Naive thymus-derived CD4-positive, alpha-beta T cell (primary cell): ENCODE measurements at regions not wholly inside any gene's neighbourhood (a gene's known extent, or its start where the extent isn't known, plus 50 kb on each side); places are given as distances from the start of the nearest gene placed in this dataset.

Experiments used
- ATAC-seq: fragments of 150-1000 bp; cut with Tn5 transposase; 2 replicates; pipeline ENCODE4 v1.10.0; 2021; ENCODE audit warnings: mild to moderate bottlenecking, moderate library complexity
- CTCF ChIA-PET: fragments of 350-600 bp; sonication (Branson Sonifier 250); formaldehyde crosslinking; loops from one replicate; lab custom pipeline; 2021; ENCODE audit warnings: antibody characterized with exemption; lab: Charles Lee
- POLR2A ChIA-PET: fragments of 350-600 bp; sonication (Branson Sonifier 250); formaldehyde crosslinking; loops from one replicate; lab custom pipeline; 2021; ENCODE audit warnings: antibody characterized with exemption, inconsistent platforms; lab: Charles Lee
- DNase-seq, 9 donors: peaks; one replicate each; pipeline versions ENCODE4 v3.0.0 to v3.0.0-alpha.2; 2020 to 2022; ENCODE audit warnings: mixed read lengths in 1 of 9
- H3K27ac ChIP-seq: one replicate; pipeline ENCODE4 v1.7.0; 2013; ENCODE audit warnings: mild to moderate bottlenecking, low read depth, low read length, moderate library complexity
- H3K27me3 ChIP-seq, 2 donors: one replicate each; pipeline ENCODE4 v1.7.0; 2013; ENCODE audit warnings: low read length in 2 of 2, mild to moderate bottlenecking in 2 of 2, moderate library complexity in 2 of 2; ENCODE audit not compliant: control insufficient read depth in 2 of 2, insufficient read depth in 2 of 2
- H3K36me3 ChIP-seq, 3 experiments: 1 replicate in 2 of 3; 2 replicates in 1 of 3; pipeline ENCODE4 v1.7.0; 2013; ENCODE audit warnings: low read length in 3 of 3, mild to moderate bottlenecking in 3 of 3, moderate library complexity in 1 of 3; ENCODE audit not compliant: insufficient read depth in 3 of 3, control insufficient read depth in 2 of 3
- H3K4me1 ChIP-seq, 2 donors: one replicate each; pipeline ENCODE4 v1.7.0; 2013; ENCODE audit warnings: low read length in 2 of 2, mild to moderate bottlenecking in 2 of 2, moderate library complexity in 1 of 2; ENCODE audit not compliant: control insufficient read depth in 2 of 2, insufficient read depth in 2 of 2
- H3K4me3 ChIP-seq: 2 replicates; pipeline ENCODE4 v1.7.0; 2013; ENCODE audit warnings: mild to moderate bottlenecking, low read length
- H3K9me3 ChIP-seq, 3 experiments: 1 replicate in 2 of 3; 2 replicates in 1 of 3; pipeline ENCODE4 v1.7.0; 2013; ENCODE audit warnings: low read length in 3 of 3; ENCODE audit not compliant: control insufficient read depth in 2 of 3
- H3K27ac Mint-ChIP-seq, 9 donors: one replicate each; pipeline ENCODE4 v1.8.0; 2020 to 2022; ENCODE audit warnings: mixed read lengths in 9 of 9, mild to moderate bottlenecking in 8 of 9, moderate library complexity in 5 of 9, inconsistent platforms in 2 of 9
- H3K27me3 Mint-ChIP-seq, 5 donors: one replicate each; pipeline ENCODE4 v1.8.0; 2021 to 2022; ENCODE audit warnings: mixed read lengths in 5 of 5, mild to moderate bottlenecking in 1 of 5
- H3K36me3 Mint-ChIP-seq, 5 donors: one replicate each; pipeline ENCODE4 v1.8.0; 2020 to 2022; ENCODE audit warnings: mixed read lengths in 5 of 5, mild to moderate bottlenecking in 3 of 5, inconsistent platforms in 1 of 5
- H3K4me1 Mint-ChIP-seq, 7 donors: one replicate each; pipeline ENCODE4 v1.8.0; 2020 to 2022; ENCODE audit warnings: mixed read lengths in 7 of 7, mild to moderate bottlenecking in 3 of 7, inconsistent platforms in 1 of 7
- H3K4me3 Mint-ChIP-seq, 10 donors: one replicate each; pipeline ENCODE4 v1.8.0; 2020 to 2022; ENCODE audit warnings: mild to moderate bottlenecking in 10 of 10, mixed read lengths in 10 of 10, moderate library complexity in 6 of 10, inconsistent platforms in 2 of 10
- H3K9me3 Mint-ChIP-seq, 11 donors: one replicate each; pipeline ENCODE4 v1.8.0; 2020 to 2022; ENCODE audit warnings: mixed read lengths in 11 of 11, mild to moderate bottlenecking in 4 of 11, inconsistent platforms in 1 of 11, moderate library complexity in 1 of 11
- intact Hi-C, 2 donors: fragments of 100-400 bp; cut with micrococcal nuclease; formaldehyde crosslinking; loops; one replicate each; pipeline ENCODE4 v1.15.1; 2023

DNA sequence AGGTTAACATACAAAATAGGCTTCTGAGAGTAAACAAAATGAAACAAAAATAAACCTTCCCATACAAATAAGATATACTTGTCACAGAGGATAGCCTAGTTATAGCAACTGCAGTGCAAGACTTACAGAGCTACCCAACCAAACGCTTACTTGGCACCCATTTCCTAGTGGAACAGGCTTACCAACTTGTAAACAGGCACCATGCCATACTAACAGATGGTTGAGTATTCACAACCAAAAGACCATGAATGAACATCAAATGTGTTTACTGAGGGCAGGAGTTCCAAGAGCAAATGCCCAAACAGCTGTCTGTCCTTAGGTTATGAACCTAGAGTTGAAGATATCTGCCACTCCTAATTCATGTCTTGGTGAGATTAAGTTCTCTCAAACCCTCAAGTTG is 2629.2 kb downstream of the PCDH7 start:
- Mint-ChIP-seq H3K9me3 (peaks cover 0 to 10% (median 3%) of the 10 kb centered on the region in 11 donors), H3K4me3 (no peak overlapping the region), H3K27me3 (no peaks in the 10 kb centered on the region), H3K4me1 (no peaks in the 10 kb centered on the region), H3K27ac (no peak overlapping the region), H3K36me3 (no peaks in the 10 kb centered on the region)
- DNase-seq = no peak
- CTCF ChIA-PET = no interaction called here
- H3K9me3 ChIP-seq = no peaks in the 10 kb centered on the region
- intact Hi-C loops = no loop called here
- POLR2A ChIA-PET = no interaction called here
- no peak overlapping the region for H3K4me3 ChIP-seq
- H3K27me3 ChIP-seq = no peaks in the 10 kb centered on the region
- ATAC-seq = no peak
- no peaks in the 10 kb centered on the region for H3K36me3 ChIP-seq
- H3K4me1 ChIP-seq = no peaks in the 10 kb centered on the region
- no peak overlapping the region for H3K27ac ChIP-seq

DNA sequence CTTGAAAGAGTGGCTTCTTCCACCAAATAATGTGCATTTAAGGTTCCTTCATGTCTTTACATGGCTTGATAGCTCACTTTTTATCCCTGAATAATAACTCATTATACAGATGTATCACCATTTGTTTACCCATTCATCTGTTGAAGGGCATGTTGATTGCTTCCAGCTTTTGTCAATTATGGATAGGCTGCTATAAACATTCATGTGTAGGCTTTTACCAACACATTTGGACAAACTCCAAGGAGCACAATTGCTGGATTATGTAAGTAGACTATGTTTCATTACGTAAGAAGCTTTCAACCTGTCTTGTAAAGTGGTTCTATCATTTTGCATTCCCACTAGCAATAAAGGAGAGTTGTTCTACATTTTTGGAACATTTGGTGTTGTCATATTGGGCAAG is 2637.0 kb downstream of the PCDH7 start:
- Mint-ChIP-seq H3K27me3 (no peaks in the 10 kb centered on the region), H3K4me1 (no peaks in the 10 kb centered on the region), H3K4me3 (no peak overlapping the region), H3K9me3 (peaks cover 0 to 9% (median 4%) of the 10 kb centered on the region in 11 donors), H3K27ac (no peak overlapping the region), H3K36me3 (no peaks in the 10 kb centered on the region)
- no peaks in the 10 kb centered on the region for H3K27me3 ChIP-seq
- ChIA-PET CTCF (interaction anchor here (0.6 kb wide), 1 partner anchor 21 kb away, joined by 3 read pairs; no protein-coding TSS in a partner anchor), POLR2A (no interaction called here)
- H3K9me3 ChIP-seq = no peaks in the 10 kb centered on the region
- intact Hi-C loops = no loop called here
- no peaks in the 10 kb centered on the region for H3K36me3 ChIP-seq
- no peak for ATAC-seq
- no peak for DNase-seq
- H3K4me1 ChIP-seq = no peaks in the 10 kb centered on the region
- H3K4me3 ChIP-seq = no peak overlapping the region
- no peak overlapping the region for H3K27ac ChIP-seq

- H3K4me3 Mint-ChIP-seq = no peak overlapping the region
- ATAC-seq (no peak), DNase-seq (no peak)
- H3K36me3 Mint-ChIP-seq = no peaks in the 10 kb centered on the region
- intact Hi-C loops = no loop called here
- H3K9me3 Mint-ChIP-seq = peaks cover 3 to 27% (median 14%) of the 10 kb centered on the region in 11 donors
- H3K36me3 ChIP-seq = no peaks in the 10 kb centered on the region
- no peaks in the 10 kb centered on the region for H3K9me3 ChIP-seq
- ChIA-PET POLR2A (no interaction called here), CTCF (no interaction called here)
- H3K27ac Mint-ChIP-seq = no peak overlapping the region
- peaks cover 0 to 2% (median 0%) of the 10 kb centered on the region in 7 donors for H3K4me1 Mint-ChIP-seq
- H3K4me1 ChIP-seq = no peaks in the 10 kb centered on the region
- no peaks in the 10 kb centered on the region for H3K27me3 ChIP-seq
- H3K27ac ChIP-seq = no peak overlapping the region
- H3K27me3 Mint-ChIP-seq = no peaks in the 10 kb centered on the region
- no peak overlapping the region for H3K4me3 ChIP-seq
These were observed 2649.3 kb downstream of the PCDH7 start for GRCh38 chr4:33369446-33369845.

GRCh38 chr4:33381816-33382215 is 2661.6 kb downstream of the PCDH7 start:
- intact Hi-C loops = no loop called here
- H3K4me3 Mint-ChIP-seq = no peak overlapping the region
- H3K36me3 Mint-ChIP-seq = peaks cover 0 to 6% (median 0%) of the 10 kb centered on the region in 5 donors
- ATAC-seq (no peak), DNase-seq (no peak)
- H3K27me3 ChIP-seq = no peaks in the 10 kb centered on the region
- H3K9me3 ChIP-seq = peaks cover 0 to 6% (median 0%) of the 10 kb centered on the region in 3 experiments
- H3K27ac Mint-ChIP-seq = no peak overlapping the region
- H3K27me3 Mint-ChIP-seq = no peaks in the 10 kb centered on the region
- H3K4me1 Mint-ChIP-seq = no peaks in the 10 kb centered on the region
- POLR2A ChIA-PET = no interaction called here
- no peaks in the 10 kb centered on the region for H3K36me3 ChIP-seq
- H3K4me1 ChIP-seq = no peaks in the 10 kb centered on the region
- CTCF ChIA-PET = no interaction called here
- no peak overlapping the region for H3K27ac ChIP-seq
- peaks cover 4 to 25% (median 14%) of the 10 kb centered on the region in 11 donors for H3K9me3 Mint-ChIP-seq
- H3K4me3 ChIP-seq = no peak overlapping the region

DNA sequence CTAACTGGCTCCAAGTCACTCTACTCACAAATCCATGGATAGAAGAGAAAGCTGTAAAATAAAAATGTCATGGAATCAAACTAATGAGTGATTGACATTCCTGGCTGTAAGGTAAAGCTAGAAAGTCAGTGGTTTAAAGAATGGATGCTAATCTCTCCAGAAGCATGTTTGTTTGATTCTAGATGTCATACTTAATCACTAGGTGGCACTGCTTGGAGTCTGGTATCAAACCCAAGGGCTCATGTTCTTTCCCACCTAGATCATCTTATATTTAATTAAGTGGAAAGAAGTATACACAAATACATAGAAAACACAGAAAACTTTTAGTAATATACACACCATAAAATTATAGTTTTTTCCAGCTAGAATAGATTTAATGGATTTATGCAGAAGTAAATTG is 2666.6 kb downstream of the PCDH7 start:
- DNase-seq (no peak), ATAC-seq (no peak)
- H3K9me3 ChIP-seq = peaks cover 0 to 11% (median 0%) of the 10 kb centered on the region in 3 experiments
- ChIA-PET POLR2A (no interaction called here), CTCF (no interaction called here)
- H3K27me3 ChIP-seq = no peaks in the 10 kb centered on the region
- Mint-ChIP-seq H3K4me1 (no peaks in the 10 kb centered on the region), H3K27ac (no peak overlapping the region), H3K4me3 (no peak overlapping the region), H3K27me3 (no peaks in the 10 kb centered on the region), H3K9me3 (peaks cover 4 to 24% (median 16%) of the 10 kb centered on the region in 11 donors), H3K36me3 (peaks cover 0 to 6% (median 0%) of the 10 kb centered on the region in 5 donors)
- intact Hi-C loops = no loop called here
- no peaks in the 10 kb centered on the region for H3K4me1 ChIP-seq
- no peaks in the 10 kb centered on the region for H3K36me3 ChIP-seq
- H3K27ac ChIP-seq = no peak overlapping the region
- no peak overlapping the region for H3K4me3 ChIP-seq

DNA sequence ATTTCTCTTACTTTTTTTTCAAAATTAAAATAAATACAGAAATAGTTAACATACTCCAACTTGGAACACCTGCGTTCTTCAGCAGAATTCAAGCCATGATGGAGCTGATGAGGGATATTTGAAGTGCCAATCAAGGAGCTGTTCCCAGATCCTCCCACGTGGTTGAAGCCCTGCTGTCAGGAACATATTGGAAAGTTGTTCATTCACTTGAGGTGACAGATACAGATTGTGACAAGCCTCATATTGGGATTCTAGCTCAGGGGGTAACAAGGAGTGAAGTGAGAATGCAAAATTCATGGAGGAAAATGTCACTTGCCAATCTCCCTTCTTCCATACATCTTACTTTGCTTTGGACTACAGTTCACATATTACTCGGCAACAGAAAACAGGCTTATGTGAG is 2670.8 kb downstream of the PCDH7 start:
- Mint-ChIP-seq H3K4me1 (no peaks in the 10 kb centered on the region), H3K9me3 (peaks cover 0 to 8% (median 2%) of the 10 kb centered on the region in 11 donors), H3K36me3 (no peaks in the 10 kb centered on the region), H3K4me3 (no peak overlapping the region), H3K27ac (no peak overlapping the region), H3K27me3 (no peaks in the 10 kb centered on the region)
- no peak for ATAC-seq
- Histone ChIP-seq H3K4me1 (no peaks in the 10 kb centered on the region), H3K27ac (no peak overlapping the region), H3K36me3 (no peaks in the 10 kb centered on the region), H3K4me3 (no peak overlapping the region), H3K9me3 (peaks cover 0 to 8% (median 0%) of the 10 kb centered on the region in 3 experiments), H3K27me3 (no peaks in the 10 kb centered on the region)
- intact Hi-C loops = no loop called here
- ChIA-PET POLR2A (no interaction called here), CTCF (interaction anchor here (1.4 kb wide), 1 partner anchor 8 kb away, joined by 3 read pairs; no protein-coding TSS in a partner anchor)
- no peak for DNase-seq

DNA sequence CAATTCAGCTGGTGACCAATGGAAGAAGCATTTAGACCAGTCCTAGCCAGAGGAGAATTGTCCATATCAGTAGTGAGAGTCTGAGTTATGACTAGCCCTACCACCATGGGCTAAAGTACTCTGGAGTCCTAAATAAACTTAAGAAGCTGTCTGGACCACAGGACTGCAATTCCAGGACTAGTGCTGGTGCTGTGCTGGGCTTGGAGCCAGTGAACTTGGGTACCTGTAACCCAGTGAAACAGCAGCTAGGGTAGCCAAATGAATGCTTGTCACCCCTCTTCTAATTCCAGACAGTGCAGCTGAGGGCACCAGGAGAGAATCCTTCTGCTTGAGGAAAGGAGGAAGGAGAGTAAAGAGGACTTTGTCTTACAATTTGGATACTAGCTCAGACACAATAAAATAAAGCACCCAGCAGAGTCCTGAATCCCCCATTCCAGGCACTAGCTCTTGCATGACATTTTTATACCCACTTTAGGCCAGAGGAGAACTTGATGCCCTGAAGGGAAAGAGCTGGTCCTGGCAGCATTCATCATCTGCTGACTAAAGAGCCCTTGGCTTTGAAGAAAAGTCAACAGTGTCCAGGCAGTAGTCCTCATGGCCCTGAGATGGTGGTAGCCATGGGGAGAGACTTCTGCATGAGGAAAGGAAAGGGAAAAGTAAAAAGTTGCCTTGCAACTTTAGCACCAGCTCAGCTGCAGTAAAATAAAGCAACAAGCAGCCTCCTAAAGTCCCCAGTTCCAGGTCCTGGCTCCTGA is 2675.7 kb downstream of the PCDH7 start:
- Histone ChIP-seq H3K4me1 (no peaks in the 10 kb centered on the region), H3K27me3 (no peaks in the 10 kb centered on the region), H3K9me3 (peaks cover 0 to 3% (median 0%) of the 10 kb centered on the region in 3 experiments), H3K36me3 (no peaks in the 10 kb centered on the region), H3K27ac (no peak overlapping the region), H3K4me3 (no peak overlapping the region)
- no peaks in the 10 kb centered on the region for H3K4me1 Mint-ChIP-seq
- no peak overlapping the region for H3K4me3 Mint-ChIP-seq
- DNase-seq = no peak
- intact Hi-C loops = no loop called here
- peaks cover 0 to 27% (median 5%) of the 10 kb centered on the region in 11 donors for H3K9me3 Mint-ChIP-seq
- no peak overlapping the region for H3K27ac Mint-ChIP-seq
- H3K36me3 Mint-ChIP-seq = no peaks in the 10 kb centered on the region
- ATAC-seq = no peak
- ChIA-PET CTCF (no interaction called here), POLR2A (no interaction called here)
- no peaks in the 10 kb centered on the region for H3K27me3 Mint-ChIP-seq
